ENCODE measurements at regions not wholly inside any gene's neighbourhood (a gene's known extent, or its start where the extent isn't known, plus 50 kb on each side); places are given as distances from the start of the nearest gene placed in this dataset.

GRCh38 chr1:187490266-187490665 lies 661.5 kb downstream of the PLA2G4A start:
- 0 out of 3 replicates have a peak, but pooled peaks cover 3% of the 10 kb centered on the region for H3K36me3 Mint-ChIP-seq (ENCODE audit: low read depth)
- H4K20me1 ChIP-seq (replicated peaks; ENCODE audit: insufficient read depth) = no peaks in the 10 kb centered on the region
- TF ChIP-seq ETS1 (IDR thresholded peaks at IDR 0.05) (no peak), CTCF (conservative IDR thresholded peaks at IDR 0.05; ENCODE audit: low read depth in 2 of 2) (no peak)

GRCh38 chr1:187491082-187491720 lies 662.5 kb downstream of the PLA2G4A start:
- H3K4me3 Mint-ChIP-seq = no peak overlapping the region
- Histone ChIP-seq H3K27me3 (ENCODE audit: insufficient read depth) (no peaks in the 10 kb centered on the region), H3K4me2 (no peak overlapping the region), H3K27ac (ENCODE audit: low read depth) (no peak overlapping the region), H3K4me1 (ENCODE audit: insufficient read depth) (no peaks in the 10 kb centered on the region), H2AFZ (no peak overlapping the region), H4K20me1 (replicated peaks; ENCODE audit: insufficient read depth) (no peaks in the 10 kb centered on the region), H3K9me2 (ENCODE audit: insufficient read depth) (no peaks in the 10 kb centered on the region), H3K4me3 (no peak overlapping the region), H3K36me3 (ENCODE audit: insufficient read depth) (no peaks in the 10 kb centered on the region), H3F3A (replicated peaks; ENCODE audit: low read depth) (no peaks in the 10 kb centered on the region), H3K79me2 (replicated peaks; ENCODE audit: insufficient read depth) (no peaks in the 10 kb centered on the region)
- no peaks in the 10 kb centered on the region for H3K9me3 Mint-ChIP-seq
- H3K36me3 Mint-ChIP-seq (ENCODE audit: low read depth) = 0 out of 3 replicates have a peak, but pooled peaks cover 3% of the 10 kb centered on the region
- DNase-seq (ENCODE audit: low spot score) (no peak), ATAC-seq (no peak)
- no peaks in the 10 kb centered on the region for H3K4me1 Mint-ChIP-seq
- H3K27ac Mint-ChIP-seq = peak overlapping the region; percentile 33; the same call in 1 of the 2 replicates
- no peaks in the 10 kb centered on the region for H3K27me3 Mint-ChIP-seq (ENCODE audit: insufficient read depth, low read depth, poor library complexity)
- TF ChIP-seq POLR2AphosphoS5 (IDR thresholded peaks at IDR 0.05; ENCODE audit: low read depth) = no peak
- no peak for TF ChIP-seq ZNF114 (CRISPR knock-in tag; IDR thresholded peaks at IDR 0.05)
- no peak for TF ChIP-seq REST (IDR thresholded peaks at IDR 0.05; ENCODE audit: unreplicated experiment)
- TF ChIP-seq NANOG (IDR thresholded peaks at IDR 0.05; ENCODE audit: borderline replicate concordance) = no peak
- TF ChIP-seq CTCF (conservative IDR thresholded peaks at IDR 0.05; ENCODE audit: low read depth in 2 of 2) = no peak

More at GRCh38 chr1:187490266-187490665, 661.5 kb downstream of the PLA2G4A start:
- H3K27me3 Mint-ChIP-seq (ENCODE audit: insufficient read depth, low read depth, poor library complexity) = no peaks in the 10 kb centered on the region
- no peak overlapping the region for H3K27ac Mint-ChIP-seq
- no peak overlapping the region for H3K4me2 ChIP-seq
- no peak overlapping the region for H2AFZ ChIP-seq
- H3K27me3 ChIP-seq (ENCODE audit: insufficient read depth) = no peaks in the 10 kb centered on the region
- H3K4me1 ChIP-seq (ENCODE audit: insufficient read depth) = no peaks in the 10 kb centered on the region
- no peaks in the 10 kb centered on the region for H3F3A ChIP-seq (replicated peaks; ENCODE audit: low read depth)
- H3K27ac ChIP-seq (ENCODE audit: low read depth) = no peak overlapping the region
- H3K4me3 ChIP-seq = no peak overlapping the region
- no peaks in the 10 kb centered on the region for H3K36me3 ChIP-seq (ENCODE audit: insufficient read depth)
- DNase-seq (ENCODE audit: low spot score) (no peak), ATAC-seq (no peak)
- no peaks in the 10 kb centered on the region for H3K4me1 Mint-ChIP-seq
- no peaks in the 10 kb centered on the region for H3K9me3 Mint-ChIP-seq
- H3K9me2 ChIP-seq (ENCODE audit: insufficient read depth) = no peaks in the 10 kb centered on the region
- no peak overlapping the region for H3K4me3 Mint-ChIP-seq
- H3K79me2 ChIP-seq (replicated peaks; ENCODE audit: insufficient read depth) = no peaks in the 10 kb centered on the region

Measured in GM23338 (cell line).